H9 (cell line): ENCODE measurements at regions not wholly inside any gene's neighbourhood (a gene's known extent, or its start where the extent isn't known, plus 50 kb on each side); places are given as distances from the start of the nearest gene placed in this dataset.

Experiments
- DNase-seq: peaks from one replicate; pipeline ENCODE4 v3.0.0-alpha.2; 2017
- H2AFZ ChIP-seq: one replicate; pipeline ENCODE4 v1.6.1; 2013; ENCODE audit warnings: mild to moderate bottlenecking, low read length, control low read depth, moderate library complexity
- H2AK5ac ChIP-seq: 2 replicates; pipeline ENCODE4 v1.6.1; 2013; ENCODE audit warnings: low read length, control low read depth, mixed read lengths; ENCODE audit not compliant: insufficient read length
- H2BK120ac ChIP-seq: one replicate; pipeline ENCODE4 v1.6.1; 2013; ENCODE audit warnings: low read depth, mild to moderate bottlenecking, low read length, control low read depth, inconsistent platforms; ENCODE audit not compliant: poor library complexity, severe bottlenecking
- H2BK12ac ChIP-seq: 2 replicates; pipeline ENCODE4 v1.6.1; 2013; ENCODE audit warnings: low read length, control low read depth, mixed read lengths, low read depth; ENCODE audit not compliant: insufficient read length
- H2BK15ac ChIP-seq: 2 replicates; pipeline ENCODE4 v1.6.1; 2013; ENCODE audit warnings: low read depth, low read length, control low read depth
- H2BK20ac ChIP-seq: one replicate; pipeline ENCODE4 v1.6.1; 2013; ENCODE audit warnings: low read depth, mild to moderate bottlenecking, low read length, control low read depth, inconsistent platforms; ENCODE audit not compliant: poor library complexity, severe bottlenecking
- H2BK5ac ChIP-seq: 2 replicates; pipeline ENCODE4 v1.6.1; 2013; ENCODE audit warnings: low read length, control low read depth, mixed read lengths; ENCODE audit not compliant: insufficient read length
- H3K14ac ChIP-seq: 2 replicates; pipeline ENCODE4 v1.6.1; 2013; ENCODE audit warnings: low read length, control low read depth; ENCODE audit not compliant: insufficient read depth
- H3K18ac ChIP-seq: 2 replicates; pipeline ENCODE4 v1.6.1; 2013; ENCODE audit warnings: low read depth, mild to moderate bottlenecking, mixed read lengths, low read length, control low read depth; ENCODE audit not compliant: insufficient read length
- H3K23ac ChIP-seq: 2 replicates; pipeline ENCODE4 v1.6.1; 2013; ENCODE audit warnings: low read length, control low read depth, mixed read lengths, low read depth; ENCODE audit not compliant: insufficient read length
- H3K23me2 ChIP-seq: 2 replicates; pipeline ENCODE4 v1.6.1; 2013; ENCODE audit warnings: low read depth, mild to moderate bottlenecking, mixed read lengths, low read length, control low read depth; ENCODE audit not compliant: insufficient read length, poor library complexity, severe bottlenecking
- H3K27ac ChIP-seq: 2 replicates; pipeline ENCODE4 v1.5.1; 2013; ENCODE audit warnings: low read length, control low read depth, mixed read lengths, low read depth; ENCODE audit not compliant: insufficient read length
- H3K27me3 ChIP-seq: 2 replicates; pipeline ENCODE4 v1.6.1; 2013; ENCODE audit warnings: low read length, control low read depth, inconsistent platforms; ENCODE audit not compliant: insufficient read depth
- H3K4ac ChIP-seq: 2 replicates; pipeline ENCODE4 v1.6.1; 2013; ENCODE audit warnings: low read depth, mild to moderate bottlenecking, control low read depth, inconsistent platforms, low read length, moderate library complexity
- H3K4me1 ChIP-seq: 2 replicates; pipeline ENCODE4 v1.6.1; 2013; ENCODE audit warnings: low read length, control low read depth, inconsistent platforms; ENCODE audit not compliant: insufficient read depth
- H3K4me2 ChIP-seq: 2 replicates; pipeline ENCODE4 v1.6.1; 2013; ENCODE audit warnings: low read length, control low read depth, mixed read lengths; ENCODE audit not compliant: insufficient read length, insufficient read depth
- H3K56ac ChIP-seq: 2 replicates; pipeline ENCODE4 v1.6.1; 2013; ENCODE audit warnings: low read depth, mild to moderate bottlenecking, mixed read lengths, low read length, control low read depth; ENCODE audit not compliant: insufficient read length
- H3K79me1 ChIP-seq: 2 replicates; pipeline ENCODE4 v1.6.1; 2013; ENCODE audit warnings: low read depth, mild to moderate bottlenecking, moderate library complexity, low read length, control low read depth, inconsistent platforms; ENCODE audit not compliant: insufficient read depth, poor library complexity, severe bottlenecking
- H3K79me2 ChIP-seq: 2 replicates; pipeline ENCODE4 v1.6.1; 2013; ENCODE audit warnings: low read length, control low read depth, inconsistent platforms; ENCODE audit not compliant: insufficient read depth
- H3K9ac ChIP-seq: 2 replicates; pipeline ENCODE4 v1.6.1; 2013; ENCODE audit warnings: low read length, control low read depth, mixed read lengths; ENCODE audit not compliant: insufficient read length; ENCODE audit errors: extremely low read depth
- H3K9me3 ChIP-seq: one replicate; pipeline ENCODE4 v1.6.1; 2013; ENCODE audit warnings: low read depth, low read length, inconsistent platforms; ENCODE audit not compliant: control insufficient read depth
- H3T11ph ChIP-seq: one replicate; pipeline ENCODE4 v1.6.1; 2013; ENCODE audit warnings: mild to moderate bottlenecking, low read length, control low read depth, inconsistent platforms
- H4K20me1 ChIP-seq: one replicate; pipeline ENCODE4 v1.6.1; 2013; ENCODE audit not compliant: control insufficient read depth, insufficient read length, insufficient read depth
- H4K5ac ChIP-seq: 2 replicates; pipeline ENCODE4 v1.6.1; 2013; ENCODE audit warnings: low read depth, mild to moderate bottlenecking, mixed read lengths, low read length, control low read depth; ENCODE audit not compliant: insufficient read length
- H4K8ac ChIP-seq: replicated peaks from 2 replicates; pipeline ENCODE4 v1.6.1; 2013; ENCODE audit warnings: low read length, control low read depth, mixed read lengths, low read depth; ENCODE audit not compliant: insufficient read length
- H4K91ac ChIP-seq: 2 replicates; pipeline ENCODE4 v1.6.1; 2013; ENCODE audit warnings: low read depth, mild to moderate bottlenecking, moderate library complexity, mixed read lengths, low read length, control low read depth; ENCODE audit not compliant: insufficient read length
- H3K27ac Mint-ChIP-seq, 3 experiments: 2 replicates in 2 of 3; 3 replicates in 1 of 3; pipeline ENCODE4 v1.8.0; 2020 to 2021; ENCODE audit warnings: mixed read lengths in 3 of 3, mild to moderate bottlenecking in 1 of 3, moderate library complexity in 1 of 3
- H3K27me3 Mint-ChIP-seq: 2 replicates; pipeline ENCODE4 v1.8.0; 2021; ENCODE audit warnings: low read depth, mild to moderate bottlenecking, moderate library complexity, mixed read lengths
- H3K36me3 Mint-ChIP-seq, 3 experiments: 2 replicates in 2 of 3; 3 replicates in 1 of 3; pipeline ENCODE4 v1.8.0; 2020 to 2021; ENCODE audit warnings: low read depth in 3 of 3, mixed read lengths in 3 of 3; ENCODE audit not compliant: insufficient read depth in 1 of 3
- H3K4me1 Mint-ChIP-seq, 2 experiments: 2 replicates each; pipeline ENCODE4 v1.8.0; 2020; ENCODE audit warnings: mixed read lengths in 2 of 2
- H3K4me3 Mint-ChIP-seq, 2 experiments: 2 replicates in 1 of 2; 3 replicates in 1 of 2; pipeline ENCODE4 v1.8.0; 2020 to 2021; ENCODE audit warnings: mild to moderate bottlenecking in 2 of 2, mixed read lengths in 2 of 2, moderate library complexity in 1 of 2
- H3K9me3 Mint-ChIP-seq, 2 experiments: 2 replicates in 1 of 2; 3 replicates in 1 of 2; pipeline ENCODE4 v1.8.0; 2020; ENCODE audit warnings: mild to moderate bottlenecking in 2 of 2, mixed read lengths in 2 of 2, moderate library complexity in 1 of 2
- CTCF ChIP-seq: fragments of 200-600 bp; sonication (generic); conservative IDR thresholded peaks from 3 replicates; pipeline ENCODE4 v1.8.0; 2021; ENCODE audit warnings: antibody characterized with exemption, mild to moderate bottlenecking
- WGBS: extraction: QIAGEN DNeasy Blood & Tissue Kit; methylation state at CpG from one replicate; pipeline ENCODE4 v1.1.7; 2013; ENCODE audit warnings: missing lambda C conversion rate, low lambda C conversion rate, mixed read lengths; ENCODE audit not compliant: insufficient read length; ENCODE audit errors: extremely low coverage; 5-methylcytosine and 5-hydroxymethylcytosine counted together

GRCh38 chr7:35565927-35566326, 129.0 kb downstream of the HERPUD2 start:
- Histone ChIP-seq H3K9ac (no peak overlapping the region), H2BK15ac (no peak overlapping the region), H3T11ph (no peak overlapping the region), H4K5ac (no peak overlapping the region), H3K23me2 (no peaks in the 10 kb centered on the region), H3K9me3 (no peaks in the 10 kb centered on the region), H4K8ac (no peak overlapping the region), H3K56ac (no peak overlapping the region), H4K91ac (no peak overlapping the region), H2BK5ac (no peak overlapping the region), H3K23ac (no peak overlapping the region), H3K79me1 (no peaks in the 10 kb centered on the region), H2AFZ (no peak overlapping the region), H2BK12ac (no peak overlapping the region), H2BK120ac (no peak overlapping the region), H3K79me2 (no peaks in the 10 kb centered on the region), H3K27ac (no peak overlapping the region), H2AK5ac (no peak overlapping the region), H3K4ac (no peak overlapping the region), H3K27me3 (no peaks in the 10 kb centered on the region), H3K4me2 (no peak overlapping the region), H3K14ac (no peak overlapping the region), H2BK20ac (no peak overlapping the region), H3K18ac (no peak overlapping the region), H4K20me1 (no peaks in the 10 kb centered on the region), H3K4me1 (no peaks in the 10 kb centered on the region)
- WGBS, result no CpG with 5 or more reads among the region's 3 CpGs
- DNase-seq, result no peak
- no peak overlapping the region for H3K27ac Mint-ChIP-seq
- no peaks in the 10 kb centered on the region for H3K4me1 Mint-ChIP-seq
- no peaks in the 10 kb centered on the region for H3K27me3 Mint-ChIP-seq
- no peaks in the 10 kb centered on the region for H3K36me3 Mint-ChIP-seq
- no peak overlapping the region for H3K4me3 Mint-ChIP-seq
- no peaks in the 10 kb centered on the region for H3K9me3 Mint-ChIP-seq
- TF ChIP-seq CTCF, result no peak
